BJ (cell line): ENCODE measurements at regions not wholly inside any gene's neighbourhood (a gene's known extent, or its start where the extent isn't known, plus 50 kb on each side); places are given as distances from the start of the nearest gene placed in this dataset.

Experiments
- CTCF ChIA-PET: fragments of 350-600 bp; formaldehyde crosslinking; extraction: SDS; loops from one replicate; lab custom pipeline; 2021; ENCODE audit warnings: antibody characterized with exemption, inconsistent platforms; lab: Yijun Ruan, JAX
- POLR2A ChIA-PET: fragments of 300-600 bp; sonication (Branson Sonifier 250); formaldehyde crosslinking; extraction: SDS; loops from one replicate; lab custom pipeline; 2021; ENCODE audit warnings: antibody characterized with exemption; lab: Charles Lee
- DNase-seq: peaks from one replicate; pipeline ENCODE4 v3.0.0-alpha.2; 2011; ENCODE audit warnings: low read depth
- H3K27me3 ChIP-seq: 2 replicates; pipeline ENCODE4 v1.6.0; 2011; ENCODE audit warnings: low read length; ENCODE audit not compliant: control insufficient read depth, insufficient read depth
- H3K36me3 ChIP-seq: 2 replicates; pipeline ENCODE4 v1.5.1; 2011; ENCODE audit warnings: low read length; ENCODE audit not compliant: control insufficient read depth, insufficient read depth
- H3K4me3 ChIP-seq: 2 replicates; pipeline ENCODE4 v1.5.1; 2011; ENCODE audit warnings: low read depth, mild to moderate bottlenecking, control low read depth, low read length
- CTCF ChIP-seq: IDR thresholded peaks from 2 replicates; pipeline ENCODE4 v1.5.1; 2011; ENCODE audit warnings: low read depth, mild to moderate bottlenecking, control low read depth, inconsistent platforms, low read length, moderate library complexity; ENCODE audit not compliant: insufficient read depth

DNA sequence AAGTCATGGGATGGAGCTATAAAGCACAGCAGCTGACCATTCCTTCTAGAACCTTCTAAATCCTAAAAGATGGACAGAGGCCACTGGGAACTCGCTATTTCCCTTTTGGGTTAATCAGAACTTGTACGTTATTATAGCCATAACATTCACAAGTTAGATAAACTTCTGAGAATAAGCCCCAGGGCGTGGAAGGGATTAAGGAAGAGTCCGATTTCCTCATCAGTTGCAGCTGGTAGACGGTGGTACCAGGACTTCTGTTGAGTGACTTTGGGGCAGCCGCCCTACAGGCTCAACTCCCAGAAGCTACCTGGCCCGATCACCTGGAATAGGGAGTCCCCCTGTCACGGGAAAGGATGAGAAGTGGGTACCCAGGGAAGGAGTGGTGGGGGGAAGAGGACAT, 370.1 kb upstream of the ZFHX3 start:
- POLR2A ChIA-PET, result no interaction called here
- H3K36me3 ChIP-seq, result no peaks in the 10 kb centered on the region
- no peak for DNase-seq
- CTCF ChIA-PET, result interaction anchor here (1.3 kb wide), 1 partner anchor 35 kb away, joined by 4 read pairs; no protein-coding TSS in a partner anchor
- no peak overlapping the region for H3K4me3 ChIP-seq
- TF ChIP-seq CTCF, result no peak
- no peaks in the 10 kb centered on the region for H3K27me3 ChIP-seq

DNA sequence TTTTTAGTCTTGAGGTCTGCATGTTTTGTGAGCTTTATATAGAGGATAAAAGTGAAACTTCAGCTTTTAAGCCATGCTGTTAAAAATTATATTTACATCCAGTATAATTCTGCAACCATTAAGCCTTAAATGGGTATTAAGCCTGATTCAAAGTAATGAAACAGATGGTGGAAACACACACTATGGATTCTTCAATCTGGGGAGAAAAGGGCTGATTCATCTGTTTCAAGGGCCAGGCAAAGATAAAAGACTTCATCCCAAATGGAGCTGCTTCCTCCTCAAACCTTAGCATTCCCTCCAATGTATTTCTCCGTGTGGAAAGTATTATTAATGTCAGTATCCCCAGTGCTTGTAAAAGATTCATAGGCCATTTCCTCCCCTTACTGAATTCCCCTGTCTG, 367.4 kb upstream of the ZFHX3 start:
- Histone ChIP-seq H3K27me3 (no peaks in the 10 kb centered on the region), H3K36me3 (no peaks in the 10 kb centered on the region), H3K4me3 (no peak overlapping the region)
- CTCF ChIA-PET, result no interaction called here
- POLR2A ChIA-PET, result no interaction called here
- no peak for TF ChIP-seq CTCF
- no peak for DNase-seq

GRCh38 chr16:73414638-73415037, 366.7 kb upstream of the ZFHX3 start:
- Histone ChIP-seq H3K36me3 (no peaks in the 10 kb centered on the region), H3K4me3 (no peak overlapping the region), H3K27me3 (no peaks in the 10 kb centered on the region)
- POLR2A ChIA-PET, result no interaction called here
- CTCF ChIA-PET, result no interaction called here
- no peak for DNase-seq
- TF ChIP-seq CTCF, result no peak

DNA sequence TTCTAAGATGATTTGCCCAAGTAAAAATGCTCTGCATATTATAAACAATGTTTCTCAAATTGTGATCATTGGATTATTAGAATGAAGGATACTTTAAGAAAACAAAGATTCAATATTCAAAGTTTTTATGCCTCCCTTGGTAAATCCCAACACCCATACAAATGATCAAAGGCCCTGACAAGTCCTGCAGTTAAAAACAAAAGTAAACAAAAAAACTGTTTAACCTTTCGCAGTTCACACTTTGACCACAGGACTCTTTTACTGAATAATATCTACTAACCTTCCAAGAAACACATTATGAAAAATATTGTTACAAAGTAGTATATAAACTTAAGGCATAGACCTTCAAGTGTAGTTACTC, 365.9 kb upstream of the ZFHX3 start:
- no peak for TF ChIP-seq CTCF
- no peak for DNase-seq
- Histone ChIP-seq H3K36me3 (no peaks in the 10 kb centered on the region), H3K27me3 (no peaks in the 10 kb centered on the region), H3K4me3 (no peak overlapping the region)
- CTCF ChIA-PET, result no interaction called here
- POLR2A ChIA-PET, result no interaction called here

- POLR2A ChIA-PET, result no interaction called here
- TF ChIP-seq CTCF, result no peak
- Histone ChIP-seq H3K36me3 (no peaks in the 10 kb centered on the region), H3K4me3 (no peak overlapping the region), H3K27me3 (no peaks in the 10 kb centered on the region)
- DNase-seq, result no peak
- CTCF ChIA-PET, result no interaction called here
Observed at GRCh38 chr16:73413091-73413829, 365.3 kb upstream of the ZFHX3 start.
